SK-N-SH (cell line): ENCODE measurements at regions not wholly inside any gene's neighbourhood (a gene's known extent, or its start where the extent isn't known, plus 50 kb on each side); places are given as distances from the start of the nearest gene placed in this dataset.

ENCODE experiments used
- CTCF ChIA-PET: fragments of 300-600, 350-600 bp; formaldehyde crosslinking; extraction: SDS; loops from one replicate; lab custom pipeline; 2021; lab: Yijun Ruan, JAX
- POLR2A ChIA-PET: fragments of 350-600 bp; sonication (Branson Sonifier 250); formaldehyde crosslinking; extraction: SDS; loops from one replicate; lab custom pipeline; 2020; ENCODE audit warnings: antibody characterized with exemption, inconsistent platforms; lab: Yijun Ruan, JAX
- DNase-seq: peaks from one replicate; pipeline ENCODE4 v3.0.0; 2012
- H2AFZ ChIP-seq: fragments of 200-600 bp; sonication (generic); 2 replicates; pipeline ENCODE4 v1.8.1; 2016; ENCODE audit warnings: antibody characterized with exemption, mild to moderate bottlenecking, low read depth
- H3F3A ChIP-seq: fragments of 200-600 bp; sonication (generic); replicated peaks from 2 replicates; pipeline ENCODE3; 2016; ENCODE audit warnings: antibody characterized with exemption, mild to moderate bottlenecking; ENCODE audit not compliant: insufficient read depth
- H3K27ac ChIP-seq, 2 experiments: fragments of 200-500 bp in 1 of 2; fragments of 200-600 bp in 1 of 2; sonication (Bioruptor generic) in 1 of 2; sonication (generic), shearing (Covaris generic) in 1 of 2; 2 replicates each; pipeline versions ENCODE4 v1.5.1 to v1.6.1; 2014 to 2016; ENCODE audit warnings: low read depth in 2 of 2, inconsistent platforms in 1 of 2, low read length in 1 of 2, mild to moderate bottlenecking in 1 of 2, mixed read lengths in 1 of 2
- H3K27me3 ChIP-seq: fragments of 200-600 bp; sonication (generic), shearing (Covaris generic); 2 replicates; pipeline ENCODE4 v1.6.1; 2016; ENCODE audit warnings: mixed run types; ENCODE audit not compliant: insufficient read depth
- H3K36me3 ChIP-seq, 2 experiments: fragments of 200-500 bp in 1 of 2; fragments of 200-600 bp in 1 of 2; sonication (Bioruptor generic) in 1 of 2; sonication (generic) in 1 of 2; replicated peaks in 1 of 2; 2 replicates each; pipeline versions ENCODE3 to v1.5.1; 2014 to 2016; ENCODE audit warnings: low read length in 1 of 2, mild to moderate bottlenecking in 1 of 2; ENCODE audit not compliant: insufficient read depth in 2 of 2, control insufficient read depth in 1 of 2
- H3K4me1 ChIP-seq, 2 experiments: fragments of 200-500 bp in 1 of 2; fragments of 200-600 bp in 1 of 2; sonication (Bioruptor generic) in 1 of 2; sonication (generic), shearing (Covaris generic) in 1 of 2; 2 replicates each; pipeline versions ENCODE4 v1.5.1 to v1.6.1; 2014 to 2016; ENCODE audit warnings: low read depth in 1 of 2, low read length in 1 of 2, mixed run types in 1 of 2; ENCODE audit not compliant: insufficient read depth in 2 of 2, control insufficient read depth in 1 of 2
- H3K4me2 ChIP-seq: fragments of 200-600 bp; sonication (generic), shearing (Covaris generic); 2 replicates; pipeline ENCODE4 v1.6.1; 2017; ENCODE audit warnings: mixed run types
- H3K4me3 ChIP-seq, 2 experiments: fragments of 200-500 bp in 1 of 2; fragments of 200-600 bp in 1 of 2; sonication (Bioruptor generic) in 1 of 2; sonication (generic), shearing (Covaris generic) in 1 of 2; 2 replicates each; pipeline versions ENCODE4 v1.5.1 to v1.8.1; 2014 to 2016; ENCODE audit warnings: low read depth in 2 of 2, inconsistent platforms in 1 of 2, low read length in 1 of 2, mild to moderate bottlenecking in 1 of 2, mixed read lengths in 1 of 2, moderate library complexity in 1 of 2
- H3K79me2 ChIP-seq: fragments of 200-600 bp; sonication (generic); 2 replicates; pipeline ENCODE4 v1.8.1; 2017; ENCODE audit warnings: mild to moderate bottlenecking; ENCODE audit not compliant: insufficient read depth
- H3K9ac ChIP-seq: fragments of 200-600 bp; sonication (generic); 2 replicates; pipeline ENCODE4 v1.6.1; 2017; ENCODE audit warnings: mixed run types
- H3K9me2 ChIP-seq: fragments of 200-600 bp; sonication (generic); 2 replicates; pipeline ENCODE4 v1.6.1; 2017; ENCODE audit warnings: mixed run types
- H3K9me3 ChIP-seq: fragments of 200-600 bp; sonication (generic); 2 replicates; pipeline ENCODE4 v1.6.1; 2017; ENCODE audit warnings: mixed run types, mild to moderate bottlenecking, moderate library complexity
- H4K20me1 ChIP-seq: fragments of 200-600 bp; sonication (generic); 2 replicates; pipeline ENCODE4 v1.6.1; 2017; ENCODE audit warnings: mild to moderate bottlenecking, mixed run types; ENCODE audit not compliant: insufficient read depth
- ELF1 ChIP-seq: IDR thresholded peaks from 2 replicates; pipeline ENCODE4 v1.4.0; 2012
- EP300 ChIP-seq, 2 experiments: IDR thresholded peaks; 2 replicates each; pipeline versions ENCODE4 v1.4.0 to v1.6.1; 2012; ENCODE audit warnings: borderline replicate concordance in 1 of 2, low read depth in 1 of 2, low read length in 1 of 2
- EZH2phosphoT487 ChIP-seq: fragments of 200-600 bp; sonication (generic); IDR thresholded peaks from 2 replicates; pipeline ENCODE4 v1.6.1; 2017; ENCODE audit warnings: low read depth, mixed run types, mild to moderate bottlenecking, antibody characterized with exemption, moderate library complexity, borderline replicate concordance
- GATA2 ChIP-seq: sonication (generic); formaldehyde crosslinking; IDR thresholded peaks from 2 replicates; pipeline ENCODE4 v1.5.0; 2020; ENCODE audit warnings: mild to moderate bottlenecking, missing genetic modification reagents
- JUND ChIP-seq: IDR thresholded peaks from 2 replicates; pipeline ENCODE4 v1.4.0; 2012
- MEF2A ChIP-seq: IDR thresholded peaks from 2 replicates; pipeline ENCODE4 v1.4.0; 2012; ENCODE audit warnings: low read depth, borderline replicate concordance
- NFIC ChIP-seq: IDR thresholded peaks from 2 replicates; pipeline ENCODE4 v1.4.0; 2012; ENCODE audit warnings: borderline replicate concordance
- NRF1 ChIP-seq: IDR thresholded peaks from 2 replicates; pipeline ENCODE4 v1.6.1; 2012; ENCODE audit warnings: low read depth, mild to moderate bottlenecking, low read length
- POLR2AphosphoS5 ChIP-seq: IDR thresholded peaks from 2 replicates; pipeline ENCODE4 v1.6.1; 2012; ENCODE audit warnings: low read depth, low read length
- RAD21 ChIP-seq: IDR thresholded peaks from 2 replicates; pipeline ENCODE4 v1.6.1; 2012; ENCODE audit warnings: mild to moderate bottlenecking, low read length
- RCOR1 ChIP-seq: fragments of 150-350 bp; IDR thresholded peaks from 2 replicates; pipeline ENCODE4 v1.6.1; 2017; ENCODE audit warnings: antibody characterized with exemption, low read length
- TAF1 ChIP-seq: IDR thresholded peaks from 2 replicates; pipeline ENCODE4 v1.6.1; 2012; ENCODE audit warnings: low read depth, mild to moderate bottlenecking, low read length, moderate library complexity, borderline replicate concordance
- TEAD4 ChIP-seq: IDR thresholded peaks from 2 replicates; pipeline ENCODE4 v1.4.0; 2012; ENCODE audit warnings: mild to moderate bottlenecking, borderline replicate concordance; ENCODE audit not compliant: insufficient read depth
- WGBS: methylation state at CpG from one replicate; pipeline ENCODE4 v1.1.6; 2017; ENCODE audit warnings: low lambda C conversion rate; 5-methylcytosine and 5-hydroxymethylcytosine counted together
- TF ChIP-seq, protein P1 (sequence below): IDR thresholded peaks from 2 replicates; pipeline ENCODE4 v1.4.0; 2012; ENCODE audit warnings: low read depth, borderline replicate concordance
- TF ChIP-seq, protein P2 (sequence below): IDR thresholded peaks from 2 replicates; pipeline ENCODE4 v1.6.1; 2012; ENCODE audit warnings: mild to moderate bottlenecking, low read depth, low read length, moderate library complexity
- TF ChIP-seq, protein P3 (sequence below): fragments of 150-350 bp; IDR thresholded peaks from 2 replicates; pipeline ENCODE4 v1.6.1; 2017; ENCODE audit warnings: antibody characterized with exemption, low read length, low read depth, borderline replicate concordance
- TF ChIP-seq, protein P4 (sequence below): fragments of 150-350 bp; IDR thresholded peaks from 2 replicates; pipeline ENCODE4 v1.6.1; 2016; ENCODE audit warnings: mild to moderate bottlenecking, low read depth, low read length
- TF ChIP-seq, protein P5 (sequence below): IDR thresholded peaks from 2 replicates; pipeline ENCODE4 v1.4.0; 2012; ENCODE audit warnings: low read depth, borderline replicate concordance

DNA sequence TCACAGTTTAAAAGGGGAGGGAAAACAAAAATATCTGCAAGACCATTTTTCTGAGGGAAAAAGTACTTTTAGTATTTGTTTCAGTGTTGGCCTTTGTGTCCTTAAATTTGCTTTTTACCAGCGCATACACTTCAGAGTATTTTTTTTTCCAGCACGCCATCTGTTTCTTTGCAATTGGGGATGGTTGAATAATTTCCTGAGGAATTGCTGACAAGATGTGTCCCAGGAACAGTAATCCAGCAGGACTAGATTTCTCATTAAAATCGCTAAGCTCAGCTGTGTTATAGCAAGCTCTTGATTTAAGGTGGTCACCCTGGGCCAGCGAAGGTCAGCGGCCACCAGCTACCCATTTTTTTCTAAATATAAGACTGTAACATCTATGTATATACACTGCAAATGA, 156.9 kb upstream of the RHOBTB1 start:
- H3K4me1 ChIP-seq = no peaks in the 10 kb centered on the region
- no peak overlapping the region for H2AFZ ChIP-seq
- H3K9me3 ChIP-seq = no peaks in the 10 kb centered on the region
- no peaks in the 10 kb centered on the region for H3F3A ChIP-seq
- H3K27me3 ChIP-seq = no peaks in the 10 kb centered on the region; the same call in 1 of the 2 replicates
- no peaks in the 10 kb centered on the region for H3K79me2 ChIP-seq
- WGBS = 75% methylated on average over 5 of the region's 5 CpGs
- ChIA-PET CTCF (interaction anchor here (0.7 to 1.6 kb wide), 2 partner anchors 17 to 40 kb away, joined by 3 to 5 read pairs; no protein-coding TSS in a partner anchor), POLR2A (no interaction called here)
- no peak overlapping the region for H3K27ac ChIP-seq
- DNase-seq = no peak
- H4K20me1 ChIP-seq = no peaks in the 10 kb centered on the region
- no peak overlapping the region for H3K4me3 ChIP-seq
- H3K9me2 ChIP-seq = no peaks in the 10 kb centered on the region
- no peak overlapping the region for H3K9ac ChIP-seq
- no peaks in the 10 kb centered on the region for H3K36me3 ChIP-seq
- TF ChIP-seq NFIC = no peak
- TF ChIP-seq TEAD4 = no peak
- no peak for TF ChIP-seq GATA2 (CRISPR knock-in tag)
- TF ChIP-seq, protein P1, sequence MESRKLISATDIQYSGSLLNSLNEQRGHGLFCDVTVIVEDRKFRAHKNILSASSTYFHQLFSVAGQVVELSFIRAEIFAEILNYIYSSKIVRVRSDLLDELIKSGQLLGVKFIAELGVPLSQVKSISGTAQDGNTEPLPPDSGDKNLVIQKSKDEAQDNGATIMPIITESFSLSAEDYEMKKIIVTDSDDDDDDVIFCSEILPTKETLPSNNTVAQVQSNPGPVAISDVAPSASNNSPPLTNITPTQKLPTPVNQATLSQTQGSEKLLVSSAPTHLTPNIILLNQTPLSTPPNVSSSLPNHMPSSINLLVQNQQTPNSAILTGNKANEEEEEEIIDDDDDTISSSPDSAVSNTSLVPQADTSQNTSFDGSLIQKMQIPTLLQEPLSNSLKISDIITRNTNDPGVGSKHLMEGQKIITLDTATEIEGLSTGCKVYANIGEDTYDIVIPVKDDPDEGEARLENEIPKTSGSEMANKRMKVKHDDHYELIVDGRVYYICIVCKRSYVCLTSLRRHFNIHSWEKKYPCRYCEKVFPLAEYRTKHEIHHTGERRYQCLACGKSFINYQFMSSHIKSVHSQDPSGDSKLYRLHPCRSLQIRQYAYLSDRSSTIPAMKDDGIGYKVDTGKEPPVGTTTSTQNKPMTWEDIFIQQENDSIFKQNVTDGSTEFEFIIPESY = no peak
- TF ChIP-seq TAF1 = no peak
- TF ChIP-seq, protein P2, sequence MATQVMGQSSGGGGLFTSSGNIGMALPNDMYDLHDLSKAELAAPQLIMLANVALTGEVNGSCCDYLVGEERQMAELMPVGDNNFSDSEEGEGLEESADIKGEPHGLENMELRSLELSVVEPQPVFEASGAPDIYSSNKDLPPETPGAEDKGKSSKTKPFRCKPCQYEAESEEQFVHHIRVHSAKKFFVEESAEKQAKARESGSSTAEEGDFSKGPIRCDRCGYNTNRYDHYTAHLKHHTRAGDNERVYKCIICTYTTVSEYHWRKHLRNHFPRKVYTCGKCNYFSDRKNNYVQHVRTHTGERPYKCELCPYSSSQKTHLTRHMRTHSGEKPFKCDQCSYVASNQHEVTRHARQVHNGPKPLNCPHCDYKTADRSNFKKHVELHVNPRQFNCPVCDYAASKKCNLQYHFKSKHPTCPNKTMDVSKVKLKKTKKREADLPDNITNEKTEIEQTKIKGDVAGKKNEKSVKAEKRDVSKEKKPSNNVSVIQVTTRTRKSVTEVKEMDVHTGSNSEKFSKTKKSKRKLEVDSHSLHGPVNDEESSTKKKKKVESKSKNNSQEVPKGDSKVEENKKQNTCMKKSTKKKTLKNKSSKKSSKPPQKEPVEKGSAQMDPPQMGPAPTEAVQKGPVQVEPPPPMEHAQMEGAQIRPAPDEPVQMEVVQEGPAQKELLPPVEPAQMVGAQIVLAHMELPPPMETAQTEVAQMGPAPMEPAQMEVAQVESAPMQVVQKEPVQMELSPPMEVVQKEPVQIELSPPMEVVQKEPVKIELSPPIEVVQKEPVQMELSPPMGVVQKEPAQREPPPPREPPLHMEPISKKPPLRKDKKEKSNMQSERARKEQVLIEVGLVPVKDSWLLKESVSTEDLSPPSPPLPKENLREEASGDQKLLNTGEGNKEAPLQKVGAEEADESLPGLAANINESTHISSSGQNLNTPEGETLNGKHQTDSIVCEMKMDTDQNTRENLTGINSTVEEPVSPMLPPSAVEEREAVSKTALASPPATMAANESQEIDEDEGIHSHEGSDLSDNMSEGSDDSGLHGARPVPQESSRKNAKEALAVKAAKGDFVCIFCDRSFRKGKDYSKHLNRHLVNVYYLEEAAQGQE = no peak
- no peak for TF ChIP-seq RAD21
- no peak for TF ChIP-seq NRF1
- TF ChIP-seq, protein P3, sequence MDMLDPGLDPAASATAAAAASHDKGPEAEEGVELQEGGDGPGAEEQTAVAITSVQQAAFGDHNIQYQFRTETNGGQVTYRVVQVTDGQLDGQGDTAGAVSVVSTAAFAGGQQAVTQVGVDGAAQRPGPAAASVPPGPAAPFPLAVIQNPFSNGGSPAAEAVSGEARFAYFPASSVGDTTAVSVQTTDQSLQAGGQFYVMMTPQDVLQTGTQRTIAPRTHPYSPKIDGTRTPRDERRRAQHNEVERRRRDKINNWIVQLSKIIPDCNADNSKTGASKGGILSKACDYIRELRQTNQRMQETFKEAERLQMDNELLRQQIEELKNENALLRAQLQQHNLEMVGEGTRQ = no peak
- TF ChIP-seq, protein P4, sequence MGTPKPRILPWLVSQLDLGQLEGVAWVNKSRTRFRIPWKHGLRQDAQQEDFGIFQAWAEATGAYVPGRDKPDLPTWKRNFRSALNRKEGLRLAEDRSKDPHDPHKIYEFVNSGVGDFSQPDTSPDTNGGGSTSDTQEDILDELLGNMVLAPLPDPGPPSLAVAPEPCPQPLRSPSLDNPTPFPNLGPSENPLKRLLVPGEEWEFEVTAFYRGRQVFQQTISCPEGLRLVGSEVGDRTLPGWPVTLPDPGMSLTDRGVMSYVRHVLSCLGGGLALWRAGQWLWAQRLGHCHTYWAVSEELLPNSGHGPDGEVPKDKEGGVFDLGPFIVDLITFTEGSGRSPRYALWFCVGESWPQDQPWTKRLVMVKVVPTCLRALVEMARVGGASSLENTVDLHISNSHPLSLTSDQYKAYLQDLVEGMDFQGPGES = no peak
- TF ChIP-seq JUND = no peak
- TF ChIP-seq EP300 (IDR thresholded peaks at IDR 0.05; ENCODE audit: borderline replicate concordance in 1 of 2, low read depth in 1 of 2, low read length in 1 of 2) = no peak
- no peak for TF ChIP-seq ELF1
- no peak for TF ChIP-seq POLR2AphosphoS5
- TF ChIP-seq RCOR1 = no peak
- TF ChIP-seq, protein P5, sequence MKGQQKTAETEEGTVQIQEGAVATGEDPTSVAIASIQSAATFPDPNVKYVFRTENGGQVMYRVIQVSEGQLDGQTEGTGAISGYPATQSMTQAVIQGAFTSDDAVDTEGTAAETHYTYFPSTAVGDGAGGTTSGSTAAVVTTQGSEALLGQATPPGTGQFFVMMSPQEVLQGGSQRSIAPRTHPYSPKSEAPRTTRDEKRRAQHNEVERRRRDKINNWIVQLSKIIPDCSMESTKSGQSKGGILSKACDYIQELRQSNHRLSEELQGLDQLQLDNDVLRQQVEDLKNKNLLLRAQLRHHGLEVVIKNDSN = no peak
- no peak for TF ChIP-seq MEF2A
- TF ChIP-seq EZH2phosphoT487 = no peak
- H3K4me2 ChIP-seq = no peak overlapping the region
